KBM-7 (cell line): ENCODE measurements at regions not wholly inside any gene's neighbourhood (a gene's known extent, or its start where the extent isn't known, plus 50 kb on each side); places are given as distances from the start of the nearest gene placed in this dataset.
"Not testable (repeated sequence)": the region's sequence is repeated elsewhere in the genome, so short reads cannot be mapped to it uniquely, and the experiment has no call there.

Experiments
- DNase-seq: peaks from one replicate; pipeline ENCODE4 v3.0.0-alpha.2; 2015
- in situ Hi-C: fragments of 300-500 bp; cut with MboI; formaldehyde crosslinking; loops from 2 replicates; pipeline ENCODE4 v1.14.3; 2020; ENCODE audit warnings: low sequenced_read_pairs, low pct_unique_long_range_greater_than_20kb, mixed read lengths

- no peak for DNase-seq
- in situ Hi-C loops, result no loop called here
These were observed 105.6 kb upstream of the MAMLD1 start for GRCh38 chrX:150257353-150258175.

- in situ Hi-C loops, result no loop called here
- DNase-seq, result no peak
These were observed 105.0 kb upstream of the MAMLD1 start for GRCh38 chrX:150258176-150258425.

- DNase-seq, result no peak
- in situ Hi-C loops, result no loop called here
These were observed 104.4 kb upstream of the MAMLD1 start for GRCh38 chrX:150258463-150259430.

- in situ Hi-C loops, result no loop called here
- DNase-seq, result no peak
These were observed 100.7 kb upstream of the MAMLD1 start for GRCh38 chrX:150262456-150262855.

- in situ Hi-C loops, result no loop called here
These were observed 94.2 kb upstream of the MAMLD1 start for GRCh38 chrX:150268839-150269355.

GRCh38 chrX:150269605-150270254 lies 93.4 kb upstream of the MAMLD1 start:
- in situ Hi-C loops, result no loop called here
- no peak for DNase-seq

More at GRCh38 chrX:150268839-150269355, 94.2 kb upstream of the MAMLD1 start:
- DNase-seq, result no peak

GRCh38 chrX:150270622-150271021 lies 92.5 kb upstream of the MAMLD1 start:
- in situ Hi-C loops, result no loop called here
- no peak for DNase-seq

- in situ Hi-C loops, DNase-seq: not testable (repeated sequence)
These were observed 89.4 kb upstream of the MAMLD1 start for GRCh38 chrX:150273575-150274294.

- in situ Hi-C loops, result no loop called here
These were observed 80.2 kb upstream of the MAMLD1 start for GRCh38 chrX:150282953-150283352.

GRCh38 chrX:150291014-150291413 lies 72.1 kb upstream of the MAMLD1 start:
- in situ Hi-C loops, result no loop called here
- DNase-seq, result no peak

More at GRCh38 chrX:150282953-150283352, 80.2 kb upstream of the MAMLD1 start:
- no peak for DNase-seq

- no peak for DNase-seq
- in situ Hi-C loops, result no loop called here
These were observed 69.7 kb upstream of the MAMLD1 start for GRCh38 chrX:150293311-150294013.

GRCh38 chrX:150298841-150299551 lies 64.1 kb upstream of the MAMLD1 start:
- DNase-seq, result no peak
- in situ Hi-C loops, result no loop called here

GRCh38 chrX:150299579-150299978 lies 63.5 kb upstream of the MAMLD1 start:
- in situ Hi-C loops, result no loop called here
- DNase-seq, result no peak

- in situ Hi-C loops, result no loop called here
- DNase-seq, result no peak
These were observed 59.6 kb upstream of the MAMLD1 start for GRCh38 chrX:150303386-150304097.

- no peak for DNase-seq
- in situ Hi-C loops, result no loop called here
These were observed 57.1 kb upstream of the MAMLD1 start for GRCh38 chrX:150306002-150306401.

- in situ Hi-C loops, result no loop called here
- DNase-seq, result no peak
These were observed 55.1 kb upstream of the MAMLD1 start for GRCh38 chrX:150308041-150308440.

GRCh38 chrX:150308532-150309157 lies 54.5 kb upstream of the MAMLD1 start:
- no peak for DNase-seq
- in situ Hi-C loops, result no loop called here
